Prostate gland (tissue), 2 donors: ENCODE measurements at regions not wholly inside any gene's neighbourhood (a gene's known extent, or its start where the extent isn't known, plus 50 kb on each side); places are given as distances from the start of the nearest gene placed in this dataset.

Source experiments
- CTCF ChIP-seq, 4 experiments: fragments of 200-600 bp in 2 of 4; fragments of 450-650 bp in 2 of 4; sonication (generic) in 2 of 4; IDR thresholded peaks; 1 replicate in 3 of 4; 2 replicates in 1 of 4; pipeline ENCODE4 v1.5.1; 2016 to 2019; ENCODE audit warnings: antibody characterized with exemption in 4 of 4, mild to moderate bottlenecking in 2 of 4, moderate library complexity in 2 of 4
- POLR2A ChIP-seq: fragments of 450-650 bp; IDR thresholded peaks from one replicate; pipeline ENCODE4 v1.6.1; 2016; ENCODE audit warnings: antibody characterized with exemption, mild to moderate bottlenecking

DNA sequence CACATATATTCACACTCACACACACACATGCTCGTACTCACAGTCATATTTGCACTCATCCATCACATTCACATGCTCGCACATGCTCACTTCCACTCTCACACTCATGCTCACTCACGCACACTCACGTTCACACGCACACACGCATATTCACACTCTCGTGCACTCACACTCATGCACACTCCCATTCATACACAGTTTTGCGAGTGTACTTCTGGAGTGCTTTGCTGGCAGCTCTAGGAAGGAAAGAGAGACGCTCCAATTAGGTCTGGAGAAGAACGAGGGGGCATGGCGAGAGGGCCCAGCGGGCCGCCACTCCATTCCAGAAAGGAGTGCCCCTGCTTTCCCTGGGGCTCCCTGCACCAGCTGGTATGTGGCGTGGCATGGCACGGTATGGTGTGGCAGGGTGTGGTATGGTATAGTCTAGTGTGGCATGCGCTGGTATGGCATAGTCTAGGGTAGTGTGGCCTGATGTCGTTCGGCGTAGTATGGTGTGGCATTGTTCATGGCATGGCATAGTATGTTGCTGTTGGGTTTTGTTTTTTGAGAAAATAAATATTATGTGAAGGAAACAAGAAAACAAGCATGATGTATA is 216.8 kb upstream of the CDYL start:
- TF ChIP-seq CTCF (IDR thresholded peaks at IDR 0.05) (no peak), POLR2A (no peak)
